MM.1S (cell line): ENCODE measurements at regions not wholly inside any gene's neighbourhood (a gene's known extent, or its start where the extent isn't known, plus 50 kb on each side); places are given as distances from the start of the nearest gene placed in this dataset.

Experiments used
- DNase-seq: peaks from one replicate; pipeline ENCODE4 v3.0.0-alpha.2; 2015
- H2AFZ ChIP-seq: fragments of 300-600 bp; sonication (generic); 2 replicates; pipeline ENCODE4 v1.6.0; 2016; ENCODE audit warnings: antibody characterized with exemption, low read length
- H3F3A ChIP-seq: fragments of 300-600 bp; sonication (generic); 2 replicates; pipeline ENCODE4 v1.6.1; 2016; ENCODE audit warnings: mild to moderate bottlenecking, antibody characterized with exemption, low read length, moderate library complexity, mixed read lengths; ENCODE audit not compliant: insufficient read depth
- H3K27ac ChIP-seq: fragments of 300-600 bp; sonication (generic); 2 replicates; pipeline ENCODE4 v1.5.1; 2016; ENCODE audit warnings: mild to moderate bottlenecking, low read length
- H3K27me3 ChIP-seq: fragments of 300-600 bp; sonication (generic); replicated peaks from 2 replicates; pipeline ENCODE4 v1.6.0; 2016; ENCODE audit warnings: low read length; ENCODE audit not compliant: insufficient read depth
- H3K36me3 ChIP-seq: fragments of 300-600 bp; sonication (generic); replicated peaks from 2 replicates; pipeline ENCODE4 v1.6.1; 2016; ENCODE audit warnings: mild to moderate bottlenecking, low read length, mixed read lengths; ENCODE audit not compliant: insufficient read depth
- H3K4me1 ChIP-seq: fragments of 300-600 bp; sonication (generic); 2 replicates; pipeline ENCODE4 v1.6.1; 2016; ENCODE audit warnings: low read length, mixed read lengths
- H3K4me2 ChIP-seq: fragments of 300-600 bp; sonication (generic); 2 replicates; pipeline ENCODE4 v1.6.0; 2016; ENCODE audit warnings: low read depth, low read length
- H3K4me3 ChIP-seq: fragments of 300-600 bp; sonication (generic); 2 replicates; pipeline ENCODE4 v1.5.1; 2016; ENCODE audit warnings: low read length, mixed read lengths
- H3K79me2 ChIP-seq: fragments of 300-600 bp; sonication (generic); 2 replicates; pipeline ENCODE4 v1.6.1; 2016; ENCODE audit warnings: mixed run types, low read length, mixed read lengths
- H3K9ac ChIP-seq: fragments of 300-600 bp; sonication (generic); 2 replicates; pipeline ENCODE4 v1.6.1; 2016; ENCODE audit warnings: low read length, mixed read lengths
- H3K9me2 ChIP-seq: fragments of 300-600 bp; sonication (generic); replicated peaks from 2 replicates; pipeline ENCODE4 v1.6.1; 2016; ENCODE audit warnings: mild to moderate bottlenecking, low read length, mixed read lengths; ENCODE audit not compliant: insufficient read depth
- H3K9me3 ChIP-seq: fragments of 300-600 bp; sonication (generic); replicated peaks from 2 replicates; pipeline ENCODE4 v1.6.1; 2016; ENCODE audit warnings: mild to moderate bottlenecking, low read length, mixed read lengths; ENCODE audit not compliant: insufficient read depth
- H4K20me1 ChIP-seq: fragments of 300-600 bp; sonication (generic); 2 replicates; pipeline ENCODE4 v1.6.1; 2016; ENCODE audit warnings: mild to moderate bottlenecking, low read length, moderate library complexity, mixed read lengths; ENCODE audit not compliant: insufficient read depth
- CTCF ChIP-seq: fragments of 300-600 bp; sonication (generic); IDR thresholded peaks from 2 replicates; pipeline ENCODE4 v1.5.1; 2016; ENCODE audit warnings: antibody characterized with exemption, low read length, mixed read lengths
- EZH2 ChIP-seq: fragments of 300-600 bp; sonication (generic); optimal IDR thresholded peaks from 2 replicates; pipeline ENCODE3; 2017; ENCODE audit warnings: low read depth, mild to moderate bottlenecking, antibody characterized with exemption, low read length, mixed read lengths
- EZH2phosphoT487 ChIP-seq: fragments of 300-600 bp; sonication (generic); IDR thresholded peaks from 2 replicates; pipeline ENCODE4 v1.6.1; 2018; ENCODE audit warnings: antibody characterized with exemption, low read length

GRCh38 chr11:134901955-134902918 lies 490.2 kb upstream of the B3GAT1 start:
- H3F3A ChIP-seq = no peaks in the 10 kb centered on the region
- H3K4me1 ChIP-seq = no peaks in the 10 kb centered on the region
- no peak overlapping the region for H2AFZ ChIP-seq
- H3K79me2 ChIP-seq = no peaks in the 10 kb centered on the region
- H3K9ac ChIP-seq = no peak overlapping the region
- no peak overlapping the region for H3K4me3 ChIP-seq
- DNase-seq = no peak
- no peaks in the 10 kb centered on the region for H4K20me1 ChIP-seq
- H3K27me3 ChIP-seq = no peaks in the 10 kb centered on the region; the same call in 1 of the 2 replicates
- H3K27ac ChIP-seq = no peak overlapping the region
- no peak overlapping the region for H3K4me2 ChIP-seq
- no peaks in the 10 kb centered on the region for H3K9me2 ChIP-seq
- no peaks in the 10 kb centered on the region for H3K36me3 ChIP-seq
- TF ChIP-seq EZH2phosphoT487 (no peak), CTCF (no peak), EZH2 (no peak)
- H3K9me3 ChIP-seq = no peaks in the 10 kb centered on the region

DNA sequence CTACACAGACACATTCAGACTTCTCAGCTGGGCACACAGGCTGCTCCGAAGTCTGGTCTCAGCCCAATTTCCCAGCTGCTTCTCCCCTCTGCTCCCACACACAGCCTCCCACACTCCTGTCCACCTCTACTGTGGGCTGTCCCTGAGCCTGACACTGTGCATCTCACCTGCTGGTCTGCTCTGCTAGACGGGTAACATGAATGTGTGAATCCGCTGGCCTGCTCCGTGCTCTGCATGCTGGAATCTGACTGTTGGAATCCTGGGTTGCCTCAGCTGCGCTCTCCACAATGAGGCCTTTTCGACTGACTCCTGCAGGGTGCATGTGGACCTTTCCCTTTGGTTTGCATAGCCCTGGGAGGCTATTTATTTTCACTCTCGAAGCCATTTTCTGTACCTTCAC lies 489.5 kb upstream of the B3GAT1 start:
- DNase-seq = no peak
- Histone ChIP-seq H3K9me3 (no peaks in the 10 kb centered on the region), H3K4me3 (no peak overlapping the region), H3K27ac (no peak overlapping the region), H4K20me1 (no peaks in the 10 kb centered on the region), H3K36me3 (no peaks in the 10 kb centered on the region), H3K27me3 (no peaks in the 10 kb centered on the region; the same call in 1 of the 2 replicates), H2AFZ (no peak overlapping the region), H3K79me2 (no peaks in the 10 kb centered on the region), H3K9ac (no peak overlapping the region), H3K4me2 (no peak overlapping the region), H3K9me2 (no peaks in the 10 kb centered on the region), H3K4me1 (no peaks in the 10 kb centered on the region), H3F3A (no peaks in the 10 kb centered on the region)
- TF ChIP-seq EZH2phosphoT487 (no peak), EZH2 (no peak), CTCF (no peak)

GRCh38 chr11:134893810-134894685 lies 482.0 kb upstream of the B3GAT1 start:
- Histone ChIP-seq H2AFZ (no peak overlapping the region), H3K4me2 (0 out of 2 replicates have a peak overlapping the region, but pooled peaks have one; percentile 20)
- no peak for TF ChIP-seq EZH2
- no peak for TF ChIP-seq EZH2phosphoT487
- no peak for TF ChIP-seq CTCF

More at GRCh38 chr11:134893810-134894685, 482.0 kb upstream of the B3GAT1 start:
- no peak overlapping the region for H3K9ac ChIP-seq
- no peaks in the 10 kb centered on the region for H4K20me1 ChIP-seq
- no peaks in the 10 kb centered on the region for H3K4me1 ChIP-seq
- no peaks in the 10 kb centered on the region for H3K9me2 ChIP-seq
- H3K36me3 ChIP-seq = no peaks in the 10 kb centered on the region
- no peaks in the 10 kb centered on the region for H3F3A ChIP-seq
- no peaks in the 10 kb centered on the region for H3K9me3 ChIP-seq
- no peak for DNase-seq
- no peaks in the 10 kb centered on the region for H3K27me3 ChIP-seq
- no peak overlapping the region for H3K27ac ChIP-seq
- H3K79me2 ChIP-seq = no peaks in the 10 kb centered on the region
- H3K4me3 ChIP-seq = no peak overlapping the region
